Lung (tissue), 11 donors: ENCODE measurements at regions not wholly inside any gene's neighbourhood (a gene's known extent, or its start where the extent isn't known, plus 50 kb on each side); places are given as distances from the start of the nearest gene placed in this dataset.

Experiments used
- ATAC-seq: fragments of 200-7000 bp; cut with Tn5 transposase; one replicate; pipeline ENCODE4 v1.9.1; 2020; ENCODE audit warnings: moderate number of reproducible peaks; ENCODE audit not compliant: insufficient read depth, low FRiP score
- DNase-seq, 3 donors: peaks; one replicate each; pipeline ENCODE4 v3.0.0-alpha.2; 2013 to 2017
- H3K27ac ChIP-seq, 2 donors: one replicate each; pipeline ENCODE4 v1.5.1; 2013; ENCODE audit warnings: mild to moderate bottlenecking in 2 of 2, moderate library complexity in 2 of 2, control low read depth in 1 of 2, inconsistent platforms in 1 of 2, low read depth in 1 of 2, low read length in 1 of 2
- H3K27me3 ChIP-seq, 3 donors: one replicate each; pipeline ENCODE4 v1.5.1; 2013; ENCODE audit warnings: low read length in 2 of 3; ENCODE audit not compliant: control insufficient read depth in 3 of 3, insufficient read depth in 3 of 3
- H3K36me3 ChIP-seq, 4 donors: one replicate each; pipeline ENCODE4 v1.5.1; 2013; ENCODE audit warnings: low read length in 4 of 4, mild to moderate bottlenecking in 1 of 4, moderate library complexity in 1 of 4; ENCODE audit not compliant: control insufficient read depth in 4 of 4, insufficient read depth in 4 of 4
- H3K4me1 ChIP-seq, 5 donors: one replicate each; pipeline ENCODE4 v1.5.1; 2013; ENCODE audit warnings: low read length in 5 of 5, mild to moderate bottlenecking in 2 of 5, moderate library complexity in 1 of 5; ENCODE audit not compliant: control insufficient read depth in 5 of 5, insufficient read depth in 5 of 5
- H3K4me3 ChIP-seq: one replicate; pipeline ENCODE4 v1.5.1; 2013; ENCODE audit warnings: mild to moderate bottlenecking, control low read depth, moderate library complexity
- H3K9ac ChIP-seq, 2 donors: one replicate each; pipeline ENCODE4 v1.5.1; 2013; ENCODE audit warnings: low read length in 2 of 2, control low read depth in 1 of 2; ENCODE audit not compliant: insufficient read depth in 1 of 2
- H3K9me3 ChIP-seq, 4 donors: one replicate each; pipeline ENCODE4 v1.5.1; 2013; ENCODE audit warnings: low read length in 3 of 4, mild to moderate bottlenecking in 1 of 4, moderate library complexity in 1 of 4; ENCODE audit not compliant: control insufficient read depth in 4 of 4, insufficient read depth in 3 of 4
- whole genome bisulfite sequencing, 2 donors: extraction: QIAGEN DNeasy Blood & Tissue Kit; methylation state at CpG; one replicate each; pipeline ENCODE4 v1.1.7; 2013; 5-methylcytosine and 5-hydroxymethylcytosine counted together
- TF ChIP-seq, protein P1 (sequence below): IDR thresholded peaks from 2 replicates; pipeline ENCODE4 v1.5.1; 2012; ENCODE audit warnings: mild to moderate bottlenecking; ENCODE audit errors: control extremely low read depth, extremely low read depth
- donor health status: control.
- donor health status: control.
- donor health status: Bipolar disorder and iron deficiency.
- donor health status: healthy.
- donor health status: DM: yes; HTN: yes; CAD: no.

- Histone ChIP-seq H3K36me3 (no peaks in the 10 kb centered on the region), H3K9ac (no peak overlapping the region), H3K27ac (no peak overlapping the region), H3K27me3 (no peaks in the 10 kb centered on the region), H3K9me3 (no peaks in the 10 kb centered on the region), H3K4me1 (peaks cover 0 to 4% (median 0%) of the 10 kb centered on the region in 5 donors), H3K4me3 (no peak overlapping the region)
- WGBS, 2 donors = 82 to 85% methylated on average over 6 of the region's 6 CpGs
- peak in 2 of 3 donors; percentile 17 to 42 for DNase-seq
- TF ChIP-seq, protein P1, sequence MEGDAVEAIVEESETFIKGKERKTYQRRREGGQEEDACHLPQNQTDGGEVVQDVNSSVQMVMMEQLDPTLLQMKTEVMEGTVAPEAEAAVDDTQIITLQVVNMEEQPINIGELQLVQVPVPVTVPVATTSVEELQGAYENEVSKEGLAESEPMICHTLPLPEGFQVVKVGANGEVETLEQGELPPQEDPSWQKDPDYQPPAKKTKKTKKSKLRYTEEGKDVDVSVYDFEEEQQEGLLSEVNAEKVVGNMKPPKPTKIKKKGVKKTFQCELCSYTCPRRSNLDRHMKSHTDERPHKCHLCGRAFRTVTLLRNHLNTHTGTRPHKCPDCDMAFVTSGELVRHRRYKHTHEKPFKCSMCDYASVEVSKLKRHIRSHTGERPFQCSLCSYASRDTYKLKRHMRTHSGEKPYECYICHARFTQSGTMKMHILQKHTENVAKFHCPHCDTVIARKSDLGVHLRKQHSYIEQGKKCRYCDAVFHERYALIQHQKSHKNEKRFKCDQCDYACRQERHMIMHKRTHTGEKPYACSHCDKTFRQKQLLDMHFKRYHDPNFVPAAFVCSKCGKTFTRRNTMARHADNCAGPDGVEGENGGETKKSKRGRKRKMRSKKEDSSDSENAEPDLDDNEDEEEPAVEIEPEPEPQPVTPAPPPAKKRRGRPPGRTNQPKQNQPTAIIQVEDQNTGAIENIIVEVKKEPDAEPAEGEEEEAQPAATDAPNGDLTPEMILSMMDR = no peak
- ATAC-seq = no peak
Measured at GRCh38 chr4:14716691-14717090, 285.6 kb upstream of the CPEB2 start.

DNA sequence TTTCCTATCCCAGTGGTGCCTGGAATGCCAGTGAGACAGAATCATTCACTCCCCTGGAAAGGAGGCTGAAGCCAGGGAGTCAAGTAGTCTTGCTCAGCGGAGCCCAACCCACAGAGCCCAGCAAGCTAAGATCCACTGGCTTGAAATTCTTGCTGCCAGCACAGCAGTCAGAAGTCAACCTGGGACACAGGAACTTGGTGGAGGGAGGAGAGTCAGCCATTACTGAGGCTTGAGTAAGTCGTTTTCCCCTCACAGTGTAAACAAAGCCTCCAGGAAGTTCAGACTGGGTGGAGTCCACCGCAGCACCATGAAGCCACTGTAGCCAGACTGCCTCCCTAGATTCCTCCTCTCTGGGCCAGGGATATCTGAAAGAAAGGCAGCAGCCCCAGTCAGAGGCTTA lies 283.2 kb upstream of the CPEB2 start:
- ATAC-seq (no peak), DNase-seq (no peak)
- no peak overlapping the region for H3K27ac ChIP-seq

GRCh38 chr4:14726441-14726840 lies 275.8 kb upstream of the CPEB2 start:
- DNase-seq (no peak), ATAC-seq (no peak)
- H3K4me1 ChIP-seq = no peaks in the 10 kb centered on the region
- 73 to 86% methylated on average over 3 of the region's 3 CpGs for WGBS, 2 donors
- H3K27ac ChIP-seq = no peak overlapping the region
- no peak overlapping the region for H3K4me3 ChIP-seq
- no peak overlapping the region for H3K9ac ChIP-seq
- no peaks in the 10 kb centered on the region for H3K9me3 ChIP-seq
- TF ChIP-seq, protein P1 = no peak
- no peaks in the 10 kb centered on the region for H3K27me3 ChIP-seq
- no peaks in the 10 kb centered on the region for H3K36me3 ChIP-seq

More for the DNA sequence above, 283.2 kb upstream of the CPEB2 start:
- H3K4me1 ChIP-seq = peaks cover 0 to 4% (median 0%) of the 10 kb centered on the region in 5 donors
- no peak overlapping the region for H3K4me3 ChIP-seq
- H3K9me3 ChIP-seq = no peaks in the 10 kb centered on the region
- H3K27me3 ChIP-seq = no peaks in the 10 kb centered on the region
- no peaks in the 10 kb centered on the region for H3K36me3 ChIP-seq
- TF ChIP-seq, protein P1 = no peak
- WGBS, 2 donors = 30 to 45% methylated on average over 3 of the region's 3 CpGs
- H3K9ac ChIP-seq = no peak overlapping the region

DNA sequence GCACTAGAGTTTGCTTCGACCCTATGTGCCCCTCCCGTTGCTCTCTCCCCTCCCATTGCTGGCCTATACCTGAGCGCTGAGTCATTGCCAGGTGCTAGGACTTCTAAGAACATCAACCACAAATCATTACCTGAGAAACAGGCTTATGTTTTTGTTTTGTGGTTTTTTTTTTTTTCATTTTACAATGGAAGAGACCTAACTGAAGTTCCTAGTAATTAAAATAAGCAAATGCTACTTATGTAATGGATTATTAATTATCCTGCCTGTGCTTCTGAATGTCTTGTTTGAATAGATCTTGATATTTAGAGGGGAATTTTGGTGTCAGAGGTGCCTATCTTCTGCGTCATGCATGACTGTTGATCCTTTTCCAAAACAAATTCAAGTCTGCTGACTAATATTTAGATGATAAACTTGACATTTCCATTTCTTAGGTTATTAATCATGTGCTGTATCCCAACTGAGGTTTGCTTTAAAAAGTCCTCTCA lies 275.4 kb upstream of the CPEB2 start:
- Histone ChIP-seq H3K9me3 (no peaks in the 10 kb centered on the region), H3K27ac (no peak overlapping the region), H3K27me3 (no peaks in the 10 kb centered on the region), H3K4me1 (no peaks in the 10 kb centered on the region), H3K4me3 (no peak overlapping the region), H3K9ac (no peak overlapping the region), H3K36me3 (no peaks in the 10 kb centered on the region)
- no peak for DNase-seq
- TF ChIP-seq, protein P1 = no peak
- ATAC-seq = no peak
- 69 to 85% methylated on average over 4 of the region's 4 CpGs for WGBS, 2 donors
